ENCODE measurements at regions not wholly inside any gene's neighbourhood (a gene's known extent, or its start where the extent isn't known, plus 50 kb on each side); places are given as distances from the start of the nearest gene placed in this dataset.

DNA sequence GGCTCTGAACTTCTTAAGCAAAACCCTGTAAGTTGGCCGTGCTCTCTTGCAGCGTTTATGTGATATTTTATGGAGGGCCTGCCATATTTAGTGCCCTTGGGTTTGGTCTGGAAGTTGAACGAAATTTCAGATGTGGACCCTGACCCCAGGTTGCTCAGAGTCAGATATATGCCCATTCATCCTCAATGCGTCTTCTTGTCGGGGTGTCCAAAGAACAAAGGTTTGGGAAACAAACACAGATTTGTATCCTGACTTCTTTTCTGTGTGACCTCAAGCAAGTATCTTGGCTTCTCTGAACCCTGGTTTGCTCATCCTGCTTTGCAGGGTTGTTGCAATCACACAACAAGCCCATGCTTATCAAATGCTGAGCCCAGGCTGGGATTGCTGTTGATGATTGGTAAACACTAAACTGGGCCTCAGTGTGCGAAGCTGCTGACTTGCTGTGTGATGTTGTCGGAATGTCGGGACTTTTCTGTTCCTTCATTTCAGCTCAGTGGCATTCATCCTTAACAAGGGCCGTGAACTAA lies 103.5 kb upstream of the PTPN1 start:
- Mint-ChIP-seq H3K9me3 (no peaks in the 10 kb centered on the region), H3K36me3 (no peaks in the 10 kb centered on the region), H3K27me3 (peaks cover 14 to 22% of the 10 kb centered on the region in 2 donors), H3K4me1 (ENCODE audit: low read depth in 2 of 2) (peaks cover 17 to 19% of the 10 kb centered on the region in 2 donors), H3K27ac (no peak overlapping the region), H3K4me3 (no peak overlapping the region)
- DNase-seq (ENCODE audit: low spot score): no peak
- ATAC-seq: no peak

DNA sequence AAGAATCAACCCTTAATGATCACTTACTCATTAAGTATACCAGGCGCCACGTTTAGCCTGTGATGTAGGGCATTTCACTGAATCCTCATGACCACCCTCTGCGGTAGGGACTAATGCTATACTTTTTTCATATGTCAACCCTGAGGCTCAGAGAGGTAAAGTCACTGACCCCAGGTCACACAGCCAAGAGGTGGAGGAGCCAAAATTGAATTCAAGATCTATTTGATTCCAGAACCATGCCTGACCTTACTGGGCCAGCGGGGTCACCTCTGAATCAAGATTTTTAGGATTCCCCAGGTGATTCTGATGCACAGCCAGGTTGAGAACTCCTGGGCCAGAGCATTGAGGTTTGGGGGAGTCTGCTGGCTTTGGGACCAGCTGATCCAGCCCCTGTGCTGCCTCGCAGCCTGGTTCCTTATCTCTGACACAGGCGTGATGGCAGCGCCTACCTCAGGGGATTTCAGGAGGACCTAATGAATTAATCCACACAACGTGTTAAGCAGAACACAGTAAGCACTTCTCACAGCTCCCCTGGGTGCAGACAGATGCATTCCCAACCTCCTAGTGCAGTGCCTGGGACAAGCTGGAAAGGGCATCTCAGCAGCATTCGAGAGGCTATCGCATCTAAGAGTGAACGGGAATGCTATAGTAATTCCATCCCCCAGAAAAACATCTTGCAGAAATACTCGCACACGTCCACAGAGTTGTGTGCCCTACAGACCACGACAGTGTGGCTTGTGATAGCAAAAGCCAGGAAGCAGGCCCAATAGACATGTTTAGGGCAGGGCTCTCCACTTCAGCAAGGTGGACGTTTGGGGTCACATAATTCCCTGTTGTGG lies 101.4 kb upstream of the PTPN1 start:
- no peak for DNase-seq (ENCODE audit: low spot score)
- Mint-ChIP-seq H3K27me3 (peaks cover 17 to 21% of the 10 kb centered on the region in 2 donors), H3K4me3 (no peak overlapping the region), H3K4me1 (ENCODE audit: low read depth in 2 of 2) (peaks cover 15% of the 10 kb centered on the region in 2 donors), H3K9me3 (no peaks in the 10 kb centered on the region), H3K27ac (peak overlapping the region in 1 of 2 donors; percentile 26), H3K36me3 (no peaks in the 10 kb centered on the region)
- no peak for ATAC-seq

DNA sequence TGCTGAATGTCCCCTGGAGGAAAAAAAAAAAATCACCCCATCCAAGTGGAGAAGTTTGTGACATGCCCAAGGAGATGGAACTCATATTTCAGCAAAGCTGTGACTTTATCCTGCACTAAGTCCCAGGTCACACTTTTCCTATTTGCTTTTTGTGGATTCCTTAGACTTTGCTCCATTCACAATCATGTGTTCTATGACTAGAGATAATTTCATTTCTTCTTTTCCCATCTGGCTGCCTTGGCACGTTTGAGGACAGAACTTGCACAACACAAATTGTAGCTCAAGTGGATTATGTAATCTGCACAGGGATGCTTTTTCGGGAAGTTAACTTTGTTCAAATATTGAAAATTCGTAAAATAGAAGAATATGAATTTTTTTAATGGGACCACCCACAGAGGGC lies 100.7 kb upstream of the PTPN1 start:
- no peaks in the 10 kb centered on the region for H3K9me3 Mint-ChIP-seq
- H3K36me3 Mint-ChIP-seq: no peaks in the 10 kb centered on the region
- H3K4me3 Mint-ChIP-seq: no peak overlapping the region
- DNase-seq (ENCODE audit: low spot score) (no peak), ATAC-seq (no peak)
- peaks cover 12 to 14% of the 10 kb centered on the region in 2 donors for H3K27me3 Mint-ChIP-seq
- H3K4me1 Mint-ChIP-seq (ENCODE audit: low read depth in 2 of 2): peaks cover 8 to 10% of the 10 kb centered on the region in 2 donors
- H3K27ac Mint-ChIP-seq: peak overlapping the region in 1 of 2 donors; percentile 33

DNA sequence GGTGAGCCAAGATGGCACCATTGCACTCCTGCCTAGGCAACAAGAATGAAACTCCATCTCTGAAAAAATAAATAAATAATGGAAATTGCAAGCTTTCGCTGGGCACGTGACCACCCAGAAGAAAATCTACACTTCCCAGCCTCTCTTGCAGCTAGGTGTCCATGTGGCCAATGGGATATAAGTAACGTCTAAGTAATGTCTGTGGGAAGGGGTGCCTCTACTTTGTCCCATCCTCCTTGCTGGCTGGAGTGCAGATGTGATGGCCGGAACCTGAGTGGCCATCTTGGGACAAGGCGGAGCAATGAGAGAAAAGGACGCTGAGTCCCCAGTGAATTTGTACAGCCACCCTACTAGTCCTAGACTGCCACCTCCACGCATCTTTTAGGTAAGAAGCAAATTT lies 99.8 kb upstream of the PTPN1 start:
- Mint-ChIP-seq H3K27ac (peak overlapping the region in 1 of 2 donors; percentile 33), H3K36me3 (no peaks in the 10 kb centered on the region), H3K9me3 (no peaks in the 10 kb centered on the region), H3K27me3 (peaks cover 8 to 9% of the 10 kb centered on the region in 2 donors), H3K4me1 (ENCODE audit: low read depth in 2 of 2) (peaks cover 8 to 10% of the 10 kb centered on the region in 2 donors), H3K4me3 (no peak overlapping the region)
- ATAC-seq: no peak
- no peak for DNase-seq (ENCODE audit: low spot score)

DNA sequence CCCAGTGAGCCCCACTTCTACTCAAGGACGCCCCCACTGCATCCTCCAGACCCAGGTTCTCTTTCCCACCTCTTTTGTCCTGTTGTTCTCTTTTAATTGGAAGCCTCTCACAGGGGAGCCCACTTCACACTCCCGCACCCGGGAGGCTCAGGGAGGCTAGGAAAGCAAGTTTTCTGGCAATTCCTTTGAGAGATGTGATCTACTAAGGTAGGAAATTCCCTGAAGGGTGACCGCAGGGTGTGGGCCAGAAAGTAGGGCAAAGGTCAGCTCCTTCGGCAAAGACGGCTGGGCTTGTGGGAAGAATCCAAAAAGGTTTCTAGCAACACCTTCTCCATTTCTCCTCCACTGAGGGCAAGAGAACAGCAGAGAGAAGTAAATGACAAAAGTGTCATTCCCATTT lies 98.1 kb upstream of the PTPN1 start:
- peaks cover 6% of the 10 kb centered on the region in 2 donors for H3K4me1 Mint-ChIP-seq (ENCODE audit: low read depth in 2 of 2)
- no peak for ATAC-seq
- no peak for DNase-seq (ENCODE audit: low spot score)
- H3K9me3 Mint-ChIP-seq: no peaks in the 10 kb centered on the region
- H3K27me3 Mint-ChIP-seq: peaks cover 6 to 7% of the 10 kb centered on the region in 2 donors
- no peaks in the 10 kb centered on the region for H3K36me3 Mint-ChIP-seq
- H3K4me3 Mint-ChIP-seq: no peak overlapping the region
- peak overlapping the region in 1 of 2 donors; percentile 45 for H3K27ac Mint-ChIP-seq

DNA sequence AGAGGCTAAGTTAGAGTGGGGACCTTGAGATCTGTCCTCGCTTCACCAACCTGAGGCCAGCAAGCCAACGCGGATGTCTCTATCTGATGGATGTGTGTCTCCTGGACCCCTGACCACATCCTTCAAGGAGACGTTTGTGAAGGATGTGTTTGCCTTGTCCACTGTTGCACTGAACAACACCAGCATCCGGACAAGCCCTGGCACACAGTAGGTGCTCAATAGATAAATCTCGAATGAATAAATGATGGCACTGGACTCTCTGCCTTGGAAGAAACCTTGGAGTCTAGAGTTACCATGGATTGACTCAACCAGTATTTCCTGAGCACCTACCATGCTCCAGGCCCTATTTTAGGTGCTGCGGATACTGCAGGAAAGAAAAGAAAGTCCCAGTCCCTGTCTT lies 97.7 kb upstream of the PTPN1 start:
- DNase-seq (ENCODE audit: low spot score): no peak
- no peaks in the 10 kb centered on the region for H3K36me3 Mint-ChIP-seq
- peaks cover 6 to 8% of the 10 kb centered on the region in 2 donors for H3K27me3 Mint-ChIP-seq
- peaks cover 6 to 8% of the 10 kb centered on the region in 2 donors for H3K4me1 Mint-ChIP-seq (ENCODE audit: low read depth in 2 of 2)
- H3K9me3 Mint-ChIP-seq: no peaks in the 10 kb centered on the region
- no peak overlapping the region for H3K4me3 Mint-ChIP-seq
- no peak for ATAC-seq
- H3K27ac Mint-ChIP-seq: peak overlapping the region in 1 of 2 donors; percentile 28

DNA sequence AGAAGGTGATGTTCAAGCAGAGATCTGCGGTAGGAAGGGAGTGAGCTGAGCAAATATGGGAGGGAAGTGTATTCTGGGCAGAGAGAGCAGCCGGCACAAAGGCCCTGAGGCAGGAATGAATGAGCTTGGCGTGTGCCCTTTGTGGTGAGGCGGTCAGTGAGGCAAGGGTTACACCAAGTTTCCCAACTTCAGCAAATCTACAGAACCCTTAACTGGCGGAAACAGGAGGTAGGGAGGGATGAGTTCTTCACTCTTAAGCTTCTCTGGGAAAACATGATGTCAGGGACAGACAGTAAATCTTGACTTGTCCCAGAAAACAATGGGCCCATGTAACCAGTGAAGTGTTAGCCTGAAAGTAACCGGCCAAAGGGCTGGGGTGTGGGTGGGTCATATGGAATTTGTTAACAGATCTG lies 97.1 kb upstream of the PTPN1 start:
- H3K27me3 Mint-ChIP-seq: peaks cover 9 to 13% of the 10 kb centered on the region in 2 donors
- H3K36me3 Mint-ChIP-seq: no peaks in the 10 kb centered on the region
- peak overlapping the region in 1 of 2 donors; percentile 28 for H3K27ac Mint-ChIP-seq
- no peak overlapping the region for H3K4me3 Mint-ChIP-seq
- DNase-seq (ENCODE audit: low spot score) (no peak), ATAC-seq (no peak)
- peaks cover 6 to 12% of the 10 kb centered on the region in 2 donors for H3K4me1 Mint-ChIP-seq (ENCODE audit: low read depth in 2 of 2)
- H3K9me3 Mint-ChIP-seq: no peaks in the 10 kb centered on the region

DNA sequence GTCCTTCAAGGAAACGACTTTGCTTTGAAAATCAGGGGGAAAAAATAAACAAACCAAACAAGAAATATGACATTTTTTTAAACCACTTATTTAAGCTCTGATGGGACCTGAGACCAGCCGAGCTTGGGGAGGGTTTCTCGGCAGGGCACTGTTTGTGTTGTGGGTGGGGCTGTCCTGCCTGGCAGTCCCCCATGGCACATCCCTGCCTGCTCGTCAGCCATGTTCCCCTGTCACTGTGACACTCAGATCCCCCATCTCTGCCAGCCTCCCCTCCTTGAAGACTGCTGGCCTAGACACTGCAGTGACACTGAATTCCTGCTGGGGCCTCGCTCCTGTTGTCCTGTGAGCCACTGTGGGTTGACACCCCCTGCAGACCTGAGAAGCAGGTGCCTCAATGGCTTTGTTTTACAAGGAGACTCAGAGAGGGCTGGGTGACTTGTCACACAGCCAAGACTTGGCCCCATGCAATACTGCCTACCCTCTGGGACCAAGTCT lies 95.1 kb upstream of the PTPN1 start:
- no peak overlapping the region for H3K4me3 Mint-ChIP-seq
- DNase-seq (ENCODE audit: low spot score): no peak
- H3K27me3 Mint-ChIP-seq: peaks cover 14 to 24% of the 10 kb centered on the region in 2 donors
- H3K4me1 Mint-ChIP-seq (ENCODE audit: low read depth in 2 of 2): peaks cover 13 to 22% of the 10 kb centered on the region in 2 donors
- H3K27ac Mint-ChIP-seq: peak overlapping the region in 1 of 2 donors; percentile 72
- H3K9me3 Mint-ChIP-seq: no peaks in the 10 kb centered on the region
- no peak for ATAC-seq
- no peaks in the 10 kb centered on the region for H3K36me3 Mint-ChIP-seq

DNA sequence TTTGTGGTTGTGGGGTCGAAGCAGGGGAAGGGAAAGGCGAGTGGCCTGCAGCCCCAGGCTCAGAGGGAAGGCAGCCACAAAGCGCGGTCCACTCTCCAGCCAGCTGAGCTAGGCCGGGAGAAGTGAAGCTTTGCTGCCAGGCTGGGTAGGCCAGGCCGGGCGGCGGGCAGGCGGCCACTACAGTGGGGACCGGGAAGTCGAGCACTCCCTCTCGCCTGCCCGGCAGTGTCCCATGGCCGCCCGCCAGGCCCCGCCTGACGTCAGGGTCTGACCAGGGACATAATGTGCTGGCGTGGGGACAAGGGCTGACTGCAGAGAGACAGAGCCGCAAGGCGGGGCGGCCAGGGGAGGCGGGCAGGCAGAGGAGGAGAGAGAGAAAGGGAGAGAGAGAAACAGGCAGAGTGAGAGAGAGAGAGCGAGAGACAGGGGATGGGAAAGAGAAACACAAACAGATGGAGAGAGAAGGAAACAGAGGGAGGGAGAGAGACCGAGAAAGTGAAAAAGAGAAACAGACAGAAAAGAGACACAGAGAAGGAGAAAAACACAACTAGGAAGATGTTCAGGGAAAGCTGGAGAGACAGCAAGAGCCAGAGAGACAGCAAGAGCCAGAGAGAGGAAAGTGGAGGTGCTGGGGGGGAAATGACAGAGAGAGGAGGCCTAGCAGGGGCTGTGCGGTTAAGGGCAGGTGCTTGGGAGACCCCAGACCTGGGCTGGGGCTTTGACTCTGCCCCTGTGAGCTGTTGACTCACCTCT lies 94.5 kb upstream of the PTPN1 start:
- Mint-ChIP-seq H3K27ac (peak overlapping the region; percentile 20 to 72), H3K9me3 (no peaks in the 10 kb centered on the region), H3K27me3 (peaks cover 14 to 24% of the 10 kb centered on the region in 2 donors), H3K36me3 (no peaks in the 10 kb centered on the region), H3K4me1 (ENCODE audit: low read depth in 2 of 2) (peaks cover 13 to 22% of the 10 kb centered on the region in 2 donors), H3K4me3 (no peak overlapping the region)
- DNase-seq (ENCODE audit: low spot score) (no peak), ATAC-seq (peak in 1 of 2 donors; percentile 31)

DNA sequence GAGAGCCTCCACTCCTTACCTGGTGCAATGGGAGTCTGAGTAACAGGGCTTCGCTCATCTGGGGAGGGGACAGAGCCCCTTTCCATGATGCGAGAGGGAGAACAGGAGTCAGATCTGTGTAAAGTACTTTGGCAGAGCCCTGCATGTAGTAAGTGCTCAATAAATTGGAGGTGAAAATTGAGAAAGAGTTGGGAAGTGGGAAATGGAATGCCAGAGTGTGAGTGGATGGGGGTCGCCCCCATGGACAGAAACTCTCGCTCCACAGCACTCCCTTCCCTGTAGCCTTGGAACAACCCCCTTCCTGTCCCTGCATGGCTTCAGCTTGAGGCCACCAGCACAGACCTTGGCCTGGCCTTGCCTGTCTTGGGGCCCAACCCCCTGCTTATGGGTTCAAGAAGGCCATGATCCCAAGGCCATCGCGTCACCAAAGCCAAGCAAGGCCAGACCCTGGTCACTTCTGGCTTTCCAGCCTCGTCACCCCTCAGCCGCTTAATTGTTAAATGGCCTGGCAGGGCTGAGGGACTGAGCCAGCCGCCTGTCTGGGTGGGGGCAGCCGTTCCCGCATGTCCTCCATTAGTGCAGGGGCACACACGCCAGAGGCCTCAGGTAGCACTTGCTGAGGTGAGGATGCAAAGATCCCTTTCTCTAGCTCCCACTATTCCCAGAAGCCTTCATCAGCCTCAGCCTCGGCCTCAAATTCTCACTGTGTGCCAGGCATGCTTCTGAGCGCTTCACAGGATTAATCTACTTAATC lies 93.7 kb upstream of the PTPN1 start:
- Mint-ChIP-seq H3K9me3 (no peaks in the 10 kb centered on the region), H3K27me3 (peaks cover 14 to 24% of the 10 kb centered on the region in 2 donors), H3K4me3 (no peak overlapping the region), H3K27ac (peak overlapping the region; percentile 20 to 72), H3K36me3 (no peaks in the 10 kb centered on the region), H3K4me1 (ENCODE audit: low read depth in 2 of 2) (peaks cover 13 to 22% of the 10 kb centered on the region in 2 donors)
- no peak for ATAC-seq
- no peak for DNase-seq (ENCODE audit: low spot score)

DNA sequence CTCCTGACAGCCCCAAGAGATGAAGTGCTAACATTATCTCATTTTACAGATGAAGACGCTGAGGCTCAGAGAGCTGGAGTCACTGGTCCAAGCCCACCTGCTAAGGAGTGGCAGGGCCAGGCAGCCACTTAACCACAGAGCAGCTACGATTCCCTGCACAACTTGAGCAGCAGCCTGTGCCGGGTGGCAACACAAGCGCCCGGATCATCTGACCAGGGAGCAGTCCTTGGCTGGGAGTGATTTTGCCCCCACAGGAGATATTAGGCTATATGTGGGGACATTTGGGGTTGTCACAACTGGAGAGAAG lies 93.2 kb upstream of the PTPN1 start:
- no peak overlapping the region for H3K27ac Mint-ChIP-seq
- H3K27me3 Mint-ChIP-seq: peaks cover 14 to 24% of the 10 kb centered on the region in 2 donors
- peaks cover 13 to 22% of the 10 kb centered on the region in 2 donors for H3K4me1 Mint-ChIP-seq (ENCODE audit: low read depth in 2 of 2)
- DNase-seq (ENCODE audit: low spot score) (no peak), ATAC-seq (no peak)
- H3K9me3 Mint-ChIP-seq: no peaks in the 10 kb centered on the region
- H3K4me3 Mint-ChIP-seq: no peak overlapping the region
- H3K36me3 Mint-ChIP-seq: no peaks in the 10 kb centered on the region

DNA sequence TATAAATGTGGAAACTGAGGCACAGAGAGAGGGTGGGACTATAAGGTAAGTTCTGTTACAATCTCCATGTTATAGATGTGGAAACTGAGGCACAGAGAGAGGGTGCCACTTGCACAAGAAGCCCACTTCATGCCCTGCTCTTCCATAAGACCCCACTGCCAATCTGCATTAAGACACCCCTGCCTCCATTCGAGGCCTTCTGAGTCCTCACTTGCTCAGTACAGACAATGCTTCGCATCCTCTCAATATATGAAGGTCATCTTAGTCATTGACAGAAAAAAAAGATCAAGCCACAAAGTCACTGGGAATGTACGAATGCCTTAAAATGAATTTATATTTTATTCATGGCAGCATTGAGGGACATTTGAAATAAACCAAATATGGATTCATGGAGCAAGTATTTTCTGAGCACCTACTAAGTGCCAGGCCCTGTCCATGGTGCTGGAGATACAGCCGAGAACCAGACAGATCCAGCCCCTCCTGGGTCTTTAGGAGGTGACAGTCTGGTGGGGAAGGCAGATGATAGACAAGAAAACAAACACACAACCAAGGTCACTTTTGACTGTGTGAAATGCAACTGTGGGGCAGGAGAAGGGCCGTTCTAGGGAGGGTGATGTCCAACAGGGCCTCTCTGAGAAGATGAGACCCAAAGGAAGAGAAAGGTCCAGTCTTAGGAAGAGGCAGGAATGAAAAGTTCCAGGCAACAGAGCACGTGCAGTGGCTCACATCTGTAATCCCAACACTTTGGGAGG lies 92.5 kb upstream of the PTPN1 start:
- ATAC-seq: no peak
- peak overlapping the region; percentile 53 to 76 for H3K27ac Mint-ChIP-seq
- no peak overlapping the region for H3K4me3 Mint-ChIP-seq
- H3K9me3 Mint-ChIP-seq: no peaks in the 10 kb centered on the region
- no peaks in the 10 kb centered on the region for H3K36me3 Mint-ChIP-seq
- DNase-seq (ENCODE audit: low spot score): no peak
- H3K27me3 Mint-ChIP-seq: peaks cover 14 to 24% of the 10 kb centered on the region in 2 donors
- peaks cover 13 to 22% of the 10 kb centered on the region in 2 donors for H3K4me1 Mint-ChIP-seq (ENCODE audit: low read depth in 2 of 2)
